ENCODE measurements at regions not wholly inside any gene's neighbourhood (a gene's known extent, or its start where the extent isn't known, plus 50 kb on each side); places are given as distances from the start of the nearest gene placed in this dataset.

- 94% methylated on average over 1 of the region's 2 CpGs for WGBS (ENCODE audit: insufficient coverage)
These were observed 188.8 kb downstream of the CDH26 start for GRCh38 chr20:60147004-60147403.

GRCh38 chr20:60148885-60149284, 190.7 kb downstream of the CDH26 start:
- Histone ChIP-seq H3K4me3 (ENCODE audit: low read depth, low read length) (no peak overlapping the region), H3K4me1 (ENCODE audit: control insufficient read depth, insufficient read depth, low read length) (no peaks in the 10 kb centered on the region), H3K27ac (ENCODE audit: low read depth, low read length) (no peak overlapping the region), H3K36me3 (ENCODE audit: control insufficient read depth, insufficient read depth, low read length) (no peaks in the 10 kb centered on the region), H3K9me3 (ENCODE audit: control insufficient read depth, insufficient read depth, low read length) (no peaks in the 10 kb centered on the region), H3K27me3 (ENCODE audit: control insufficient read depth, insufficient read depth, low read length) (no peaks in the 10 kb centered on the region)
- DNase-seq (ENCODE audit: low read depth in 4 of 6, low spot score in 6 of 6), result no peak

More at GRCh38 chr20:60147004-60147403, 188.8 kb downstream of the CDH26 start:
- H3K4me1 ChIP-seq (ENCODE audit: control insufficient read depth, insufficient read depth, low read length), result peaks cover 4% of the 10 kb centered on the region
- DNase-seq (ENCODE audit: low read depth in 4 of 6, low spot score in 6 of 6), result no peak
- no peaks in the 10 kb centered on the region for H3K36me3 ChIP-seq (ENCODE audit: control insufficient read depth, insufficient read depth, low read length)
- no peaks in the 10 kb centered on the region for H3K27me3 ChIP-seq (ENCODE audit: control insufficient read depth, insufficient read depth, low read length)
- H3K9me3 ChIP-seq (ENCODE audit: control insufficient read depth, insufficient read depth, low read length), result no peaks in the 10 kb centered on the region
- no peak overlapping the region for H3K27ac ChIP-seq (ENCODE audit: low read depth, low read length)
- H3K4me3 ChIP-seq (ENCODE audit: low read depth, low read length), result no peak overlapping the region

GRCh38 chr20:60152792-60153191, 194.6 kb downstream of the CDH26 start:
- Histone ChIP-seq H3K4me1 (ENCODE audit: control insufficient read depth, insufficient read depth, low read length) (no peaks in the 10 kb centered on the region), H3K4me3 (ENCODE audit: low read depth, low read length) (no peak overlapping the region), H3K36me3 (ENCODE audit: control insufficient read depth, insufficient read depth, low read length) (no peaks in the 10 kb centered on the region), H3K27me3 (ENCODE audit: control insufficient read depth, insufficient read depth, low read length) (no peaks in the 10 kb centered on the region), H3K9me3 (ENCODE audit: control insufficient read depth, insufficient read depth, low read length) (no peaks in the 10 kb centered on the region), H3K27ac (ENCODE audit: low read depth, low read length) (no peak overlapping the region)
- WGBS (ENCODE audit: insufficient coverage), result no CpG with 5 or more reads among the region's 3 CpGs
- DNase-seq (ENCODE audit: low read depth in 4 of 6, low spot score in 6 of 6), result no peak

- peak in 1 of 6 donors; percentile 65 for DNase-seq (ENCODE audit: low read depth in 4 of 6, low spot score in 6 of 6)
- no peaks in the 10 kb centered on the region for H3K36me3 ChIP-seq (ENCODE audit: control insufficient read depth, insufficient read depth, low read length)
- 78% methylated on average over 2 of the region's 2 CpGs for WGBS (ENCODE audit: insufficient coverage)
- H3K4me3 ChIP-seq (ENCODE audit: low read depth, low read length), result no peak overlapping the region
- no peak overlapping the region for H3K27ac ChIP-seq (ENCODE audit: low read depth, low read length)
- no peaks in the 10 kb centered on the region for H3K27me3 ChIP-seq (ENCODE audit: control insufficient read depth, insufficient read depth, low read length)
- H3K4me1 ChIP-seq (ENCODE audit: control insufficient read depth, insufficient read depth, low read length), result no peaks in the 10 kb centered on the region
- no peaks in the 10 kb centered on the region for H3K9me3 ChIP-seq (ENCODE audit: control insufficient read depth, insufficient read depth, low read length)
These were observed 202.4 kb downstream of the CDH26 start for GRCh38 chr20:60160451-60161145.

- no peaks in the 10 kb centered on the region for H3K36me3 ChIP-seq (ENCODE audit: control insufficient read depth, insufficient read depth, low read length)
- H3K4me3 ChIP-seq (ENCODE audit: low read depth, low read length), result no peak overlapping the region
- no peaks in the 10 kb centered on the region for H3K27me3 ChIP-seq (ENCODE audit: control insufficient read depth, insufficient read depth, low read length)
- H3K4me1 ChIP-seq (ENCODE audit: control insufficient read depth, insufficient read depth, low read length), result peaks cover 2% of the 10 kb centered on the region
- H3K9me3 ChIP-seq (ENCODE audit: control insufficient read depth, insufficient read depth, low read length), result no peaks in the 10 kb centered on the region
- no peak overlapping the region for H3K27ac ChIP-seq (ENCODE audit: low read depth, low read length)
- no peak for DNase-seq (ENCODE audit: low read depth in 4 of 6, low spot score in 6 of 6)
- WGBS (ENCODE audit: insufficient coverage), result 100% methylated on average over 1 of the region's 1 CpG
These were observed 209.6 kb downstream of the CDH26 start for GRCh38 chr20:60167812-60168211.

GRCh38 chr20:60168963-60169362, 210.7 kb downstream of the CDH26 start:
- Histone ChIP-seq H3K27ac (ENCODE audit: low read depth, low read length) (no peak overlapping the region), H3K4me3 (ENCODE audit: low read depth, low read length) (no peak overlapping the region), H3K36me3 (ENCODE audit: control insufficient read depth, insufficient read depth, low read length) (no peaks in the 10 kb centered on the region), H3K4me1 (ENCODE audit: control insufficient read depth, insufficient read depth, low read length) (peaks cover 3% of the 10 kb centered on the region), H3K9me3 (ENCODE audit: control insufficient read depth, insufficient read depth, low read length) (no peaks in the 10 kb centered on the region), H3K27me3 (ENCODE audit: control insufficient read depth, insufficient read depth, low read length) (no peaks in the 10 kb centered on the region)
- 73% methylated on average over 1 of the region's 1 CpG for WGBS (ENCODE audit: insufficient coverage)
- DNase-seq (ENCODE audit: low read depth in 4 of 6, low spot score in 6 of 6), result no peak

GRCh38 chr20:60170116-60170515, 211.9 kb downstream of the CDH26 start:
- Histone ChIP-seq H3K27me3 (ENCODE audit: control insufficient read depth, insufficient read depth, low read length) (no peaks in the 10 kb centered on the region), H3K9me3 (ENCODE audit: control insufficient read depth, insufficient read depth, low read length) (no peaks in the 10 kb centered on the region), H3K4me3 (ENCODE audit: low read depth, low read length) (no peak overlapping the region), H3K4me1 (ENCODE audit: control insufficient read depth, insufficient read depth, low read length) (peaks cover 3% of the 10 kb centered on the region), H3K36me3 (ENCODE audit: control insufficient read depth, insufficient read depth, low read length) (no peaks in the 10 kb centered on the region), H3K27ac (ENCODE audit: low read depth, low read length) (no peak overlapping the region)
- WGBS (ENCODE audit: insufficient coverage), result 100% methylated on average over 1 of the region's 3 CpGs
- no peak for DNase-seq (ENCODE audit: low read depth in 4 of 6, low spot score in 6 of 6)

GRCh38 chr20:60171313-60171712, 213.1 kb downstream of the CDH26 start:
- no peaks in the 10 kb centered on the region for H3K9me3 ChIP-seq (ENCODE audit: control insufficient read depth, insufficient read depth, low read length)
- H3K27me3 ChIP-seq (ENCODE audit: control insufficient read depth, insufficient read depth, low read length), result no peaks in the 10 kb centered on the region
- no peak overlapping the region for H3K27ac ChIP-seq (ENCODE audit: low read depth, low read length)
- peaks cover 3% of the 10 kb centered on the region for H3K4me1 ChIP-seq (ENCODE audit: control insufficient read depth, insufficient read depth, low read length)
- DNase-seq (ENCODE audit: low read depth in 4 of 6, low spot score in 6 of 6), result no peak
- no peak overlapping the region for H3K4me3 ChIP-seq (ENCODE audit: low read depth, low read length)
- no peaks in the 10 kb centered on the region for H3K36me3 ChIP-seq (ENCODE audit: control insufficient read depth, insufficient read depth, low read length)

GRCh38 chr20:60171738-60172137, 213.5 kb downstream of the CDH26 start:
- no peaks in the 10 kb centered on the region for H3K9me3 ChIP-seq (ENCODE audit: control insufficient read depth, insufficient read depth, low read length)
- H3K4me1 ChIP-seq (ENCODE audit: control insufficient read depth, insufficient read depth, low read length), result peaks cover 3% of the 10 kb centered on the region
- WGBS (ENCODE audit: insufficient coverage), result 92% methylated on average over 2 of the region's 4 CpGs
- H3K27me3 ChIP-seq (ENCODE audit: control insufficient read depth, insufficient read depth, low read length), result no peaks in the 10 kb centered on the region
- peak in 1 of 6 donors; percentile 15 for DNase-seq (ENCODE audit: low read depth in 4 of 6, low spot score in 6 of 6)
- H3K4me3 ChIP-seq (ENCODE audit: low read depth, low read length), result no peak overlapping the region
- H3K36me3 ChIP-seq (ENCODE audit: control insufficient read depth, insufficient read depth, low read length), result no peaks in the 10 kb centered on the region
- no peak overlapping the region for H3K27ac ChIP-seq (ENCODE audit: low read depth, low read length)

- H3K4me3 ChIP-seq (ENCODE audit: low read depth, low read length), result no peak overlapping the region
- no peaks in the 10 kb centered on the region for H3K9me3 ChIP-seq (ENCODE audit: control insufficient read depth, insufficient read depth, low read length)
- no peaks in the 10 kb centered on the region for H3K36me3 ChIP-seq (ENCODE audit: control insufficient read depth, insufficient read depth, low read length)
- DNase-seq (ENCODE audit: low read depth in 4 of 6, low spot score in 6 of 6), result peak in 3 of 6 donors; percentile 2 to 86 (median 17)
- WGBS (ENCODE audit: insufficient coverage), result 76% methylated on average over 3 of the region's 8 CpGs
- no peaks in the 10 kb centered on the region for H3K27me3 ChIP-seq (ENCODE audit: control insufficient read depth, insufficient read depth, low read length)
- no peak overlapping the region for H3K27ac ChIP-seq (ENCODE audit: low read depth, low read length)
- H3K4me1 ChIP-seq (ENCODE audit: control insufficient read depth, insufficient read depth, low read length), result peaks cover 3% of the 10 kb centered on the region
These were observed 214.2 kb downstream of the CDH26 start for GRCh38 chr20:60172346-60172984.
